Osteocyte (in vitro differentiated cells): ENCODE measurements at regions not wholly inside any gene's neighbourhood (a gene's known extent, or its start where the extent isn't known, plus 50 kb on each side); places are given as distances from the start of the nearest gene placed in this dataset.

Source experiments
- DNase-seq: peaks from one replicate; pipeline ENCODE4 v3.0.0; 2021; ENCODE audit warnings: mixed read lengths; ENCODE audit not compliant: unreplicated experiment; ENCODE audit errors: extremely low spot score
- H3K27ac Mint-ChIP-seq: one replicate; pipeline ENCODE4 v1.8.0; 2021; ENCODE audit warnings: mild to moderate bottlenecking, mixed read lengths; ENCODE audit not compliant: unreplicated experiment
- H3K27me3 Mint-ChIP-seq: one replicate; pipeline ENCODE4 v1.8.0; 2021; ENCODE audit warnings: mixed read lengths; ENCODE audit not compliant: unreplicated experiment
- H3K36me3 Mint-ChIP-seq: one replicate; pipeline ENCODE4 v1.8.0; 2021; ENCODE audit warnings: mixed read lengths; ENCODE audit not compliant: unreplicated experiment
- H3K4me1 Mint-ChIP-seq: one replicate; pipeline ENCODE4 v1.8.0; 2021; ENCODE audit warnings: mixed read lengths; ENCODE audit not compliant: unreplicated experiment
- H3K4me3 Mint-ChIP-seq: one replicate; pipeline ENCODE4 v1.8.0; 2021; ENCODE audit warnings: mild to moderate bottlenecking, moderate library complexity, mixed read lengths; ENCODE audit not compliant: unreplicated experiment
- H3K9me3 Mint-ChIP-seq: one replicate; pipeline ENCODE4 v1.8.0; 2021; ENCODE audit warnings: mixed read lengths; ENCODE audit not compliant: unreplicated experiment
- CTCF ChIP-seq: fragments of 200-600 bp; sonication (generic); IDR thresholded peaks from 2 replicates; pipeline ENCODE4 v1.5.0; 2021; ENCODE audit warnings: antibody characterized with exemption, mild to moderate bottlenecking, moderate library complexity

DNA sequence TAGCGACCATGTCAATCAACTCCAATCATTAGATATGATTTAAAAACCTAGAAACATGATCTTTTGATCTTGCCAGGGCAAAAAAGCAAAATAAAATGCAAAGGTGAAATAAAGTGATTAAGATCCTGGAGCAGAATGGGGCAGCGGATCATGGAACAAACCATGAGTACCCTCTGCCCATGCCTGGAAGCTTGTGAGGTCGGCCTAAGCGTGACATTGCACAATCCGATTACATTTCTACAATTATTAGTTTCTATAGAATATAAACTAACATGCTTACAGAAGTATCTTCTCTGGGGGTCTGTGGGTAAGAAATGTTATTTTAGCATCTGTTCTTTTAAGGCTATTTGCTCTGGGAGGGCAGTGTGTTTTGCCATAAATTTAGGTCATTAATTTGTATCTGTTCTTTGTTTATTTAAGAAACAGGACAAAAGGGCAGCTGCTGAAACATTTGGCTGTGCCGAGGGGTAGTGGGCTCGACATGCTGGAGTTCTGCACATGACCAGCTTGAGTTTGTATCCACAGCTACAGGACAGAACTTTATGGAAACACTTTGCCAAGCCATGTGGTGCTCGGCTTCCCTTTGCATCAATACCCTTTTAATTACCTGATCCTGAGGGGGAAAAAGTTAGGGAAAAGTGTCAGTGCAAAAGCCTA lies 55.9 kb downstream of the ZBTB18 start:
- H3K27ac Mint-ChIP-seq = no peak overlapping the region
- H3K36me3 Mint-ChIP-seq = no peaks in the 10 kb centered on the region
- no peaks in the 10 kb centered on the region for H3K27me3 Mint-ChIP-seq
- no peak for DNase-seq
- no peak overlapping the region for H3K4me3 Mint-ChIP-seq
- peaks cover 58% of the 10 kb centered on the region for H3K4me1 Mint-ChIP-seq
- TF ChIP-seq CTCF = no peak
- no peaks in the 10 kb centered on the region for H3K9me3 Mint-ChIP-seq

DNA sequence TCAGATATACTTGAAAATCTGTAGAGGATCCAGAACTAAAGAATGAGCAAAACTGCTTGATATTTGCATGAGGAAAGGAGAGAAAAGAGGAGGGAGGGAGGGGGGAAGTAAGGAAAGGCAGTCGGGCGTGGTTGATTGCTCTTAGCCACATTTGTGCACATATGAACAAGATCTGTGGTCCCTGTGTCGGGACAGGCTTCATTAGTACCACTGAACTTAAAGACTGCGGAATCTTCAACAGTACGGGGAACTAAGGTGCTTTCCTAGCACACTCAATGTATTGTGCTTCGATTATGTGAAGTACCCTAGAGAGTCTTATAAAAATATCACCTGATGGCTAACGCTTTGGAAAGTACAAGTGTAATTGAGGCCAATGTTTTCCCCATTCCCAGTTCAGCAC lies 59.9 kb downstream of the ZBTB18 start:
- no peaks in the 10 kb centered on the region for H3K9me3 Mint-ChIP-seq
- no peak overlapping the region for H3K27ac Mint-ChIP-seq
- no peak for TF ChIP-seq CTCF
- DNase-seq = no peak
- no peak overlapping the region for H3K4me3 Mint-ChIP-seq
- no peaks in the 10 kb centered on the region for H3K36me3 Mint-ChIP-seq
- peaks cover 53% of the 10 kb centered on the region for H3K4me1 Mint-ChIP-seq
- no peaks in the 10 kb centered on the region for H3K27me3 Mint-ChIP-seq

- no peaks in the 10 kb centered on the region for H3K36me3 Mint-ChIP-seq
- H3K9me3 Mint-ChIP-seq = peaks cover 3% of the 10 kb centered on the region
- DNase-seq = no peak
- peaks cover 47% of the 10 kb centered on the region for H3K4me1 Mint-ChIP-seq
- no peak for TF ChIP-seq CTCF
- H3K4me3 Mint-ChIP-seq = no peak overlapping the region
- no peaks in the 10 kb centered on the region for H3K27me3 Mint-ChIP-seq
- peak overlapping the region; percentile 87 for H3K27ac Mint-ChIP-seq
Observed at GRCh38 chr1:244112041-244112440, 61.0 kb downstream of the ZBTB18 start.

DNA sequence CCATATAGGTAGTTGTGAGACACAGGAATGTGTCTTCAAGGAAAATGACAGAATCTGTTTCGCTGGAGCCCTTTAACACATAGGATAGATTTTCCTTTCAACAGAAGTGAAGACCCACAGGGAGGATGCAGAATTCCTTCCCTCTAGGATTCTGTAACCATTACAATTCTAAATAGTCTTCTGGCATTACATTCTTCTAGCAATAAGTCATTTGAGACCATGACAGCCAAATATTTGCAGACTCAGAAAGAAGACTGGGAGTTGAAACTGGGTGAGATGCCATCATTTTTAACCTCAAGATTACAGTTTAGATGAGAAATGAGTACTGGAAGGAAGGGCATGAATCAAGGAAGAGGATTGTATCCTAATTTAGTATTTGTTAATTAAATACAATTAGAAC lies 61.6 kb downstream of the ZBTB18 start:
- Mint-ChIP-seq H3K4me3 (peak overlapping the region; percentile 3), H3K9me3 (peaks cover 3% of the 10 kb centered on the region), H3K36me3 (no peaks in the 10 kb centered on the region), H3K4me1 (peaks cover 47% of the 10 kb centered on the region), H3K27ac (peak overlapping the region; percentile 87), H3K27me3 (no peaks in the 10 kb centered on the region)
- no peak for TF ChIP-seq CTCF
- DNase-seq = no peak

- no peak overlapping the region for H3K4me3 Mint-ChIP-seq
- peaks cover 3% of the 10 kb centered on the region for H3K9me3 Mint-ChIP-seq
- no peaks in the 10 kb centered on the region for H3K27me3 Mint-ChIP-seq
- no peaks in the 10 kb centered on the region for H3K36me3 Mint-ChIP-seq
- H3K4me1 Mint-ChIP-seq = peaks cover 48% of the 10 kb centered on the region
- DNase-seq = no peak
- TF ChIP-seq CTCF = no peak
- H3K27ac Mint-ChIP-seq = peak overlapping the region; percentile 53
Observed at GRCh38 chr1:244113532-244114320, 62.6 kb downstream of the ZBTB18 start.
